Dedifferentiated amniotic fluid mesenchymal stem cell (primary cell): ENCODE measurements at regions not wholly inside any gene's neighbourhood (a gene's known extent, or its start where the extent isn't known, plus 50 kb on each side); places are given as distances from the start of the nearest gene placed in this dataset.

Source experiments
- DNase-seq: peaks from one replicate; pipeline ENCODE4 v3.0.0-alpha.2; 2016; ENCODE audit errors: extremely low spot score

GRCh38 chr13:67281466-67281865 is 51.3 kb upstream of the PCDH9 start:
- no peak for DNase-seq
